HG02623 (cell line): ENCODE measurements at regions not wholly inside any gene's neighbourhood (a gene's known extent, or its start where the extent isn't known, plus 50 kb on each side); places are given as distances from the start of the nearest gene placed in this dataset.

ENCODE experiments used
- ATAC-seq: cut with Tn5 transposase; IDR thresholded peaks from one replicate; pipeline ENCODE4 v1.9.1; 2021; ENCODE audit warnings: moderate library complexity; ENCODE audit not compliant: unreplicated experiment

GRCh38 chr1:201655910-201656309 is 117.0 kb downstream of the NAV1 start:
- no peak for ATAC-seq

- no peak for ATAC-seq
Measured at GRCh38 chr1:201656311-201657032, 117.5 kb downstream of the NAV1 start.

GRCh38 chr1:201659572-201659971 is 120.6 kb downstream of the NAV1 start:
- ATAC-seq: no peak

GRCh38 chr1:201660931-201661822 is 122.2 kb downstream of the NAV1 start:
- ATAC-seq: no peak

GRCh38 chr1:201661823-201662359 is 123.0 kb downstream of the NAV1 start:
- ATAC-seq: no peak

- no peak for ATAC-seq
Measured at GRCh38 chr1:201662646-201663045, 123.7 kb downstream of the NAV1 start.

GRCh38 chr1:201663491-201664113 is 124.7 kb downstream of the NAV1 start:
- ATAC-seq: no peak

- no peak for ATAC-seq
Measured at GRCh38 chr1:201665036-201665435, 126.1 kb downstream of the NAV1 start.

GRCh38 chr1:201666102-201666501 is 127.2 kb downstream of the NAV1 start:
- ATAC-seq: no peak

- ATAC-seq: no peak
Measured at GRCh38 chr1:201666645-201667044, 127.7 kb downstream of the NAV1 start.

- no peak for ATAC-seq
Measured at GRCh38 chr1:201667479-201667878, 128.6 kb downstream of the NAV1 start.

GRCh38 chr1:201670517-201670916 is 131.6 kb downstream of the NAV1 start:
- ATAC-seq: no peak

- ATAC-seq: no peak
Measured at GRCh38 chr1:201672685-201673084, 133.8 kb downstream of the NAV1 start.

- ATAC-seq: no peak
Measured at GRCh38 chr1:201673093-201673492, 134.2 kb downstream of the NAV1 start.

GRCh38 chr1:201673915-201674314 is 135.0 kb downstream of the NAV1 start:
- ATAC-seq: no peak

- no peak for ATAC-seq
Measured at GRCh38 chr1:201675143-201675542, 136.2 kb downstream of the NAV1 start.

GRCh38 chr1:201676197-201676596 is 137.3 kb downstream of the NAV1 start:
- no peak for ATAC-seq

GRCh38 chr1:201676641-201677040 is 137.7 kb downstream of the NAV1 start:
- no peak for ATAC-seq

- ATAC-seq: no peak
Measured at GRCh38 chr1:201678264-201679101, 139.6 kb downstream of the NAV1 start.

GRCh38 chr1:201681375-201681774 is 142.4 kb downstream of the NAV1 start:
- ATAC-seq: no peak

- ATAC-seq: no peak
Measured at GRCh38 chr1:201682964-201683363, 144.0 kb downstream of the NAV1 start.
